BLaER1 treated with 17β-estradiol and CSF1 and Interleukin-3, amounts not matched to agents 10 nM and 100 nM (cell line): ENCODE measurements at regions not wholly inside any gene's neighbourhood (a gene's known extent, or its start where the extent isn't known, plus 50 kb on each side); places are given as distances from the start of the nearest gene placed in this dataset.
"Not testable (repeated sequence)": the region's sequence is repeated elsewhere in the genome, so short reads cannot be mapped to it uniquely, and the experiment has no call there.

Experiments used
- H3K27ac ChIP-seq, 11 experiments: shearing (Covaris generic); formaldehyde crosslinking; 2 replicates each; pipeline ENCODE4 v1.8.1; 2022
- H3K27me3 ChIP-seq, 11 experiments: shearing (Covaris generic); formaldehyde crosslinking; 2 replicates each; pipeline ENCODE4 v1.8.1; 2022
- H3K36me3 ChIP-seq, 11 experiments: shearing (Covaris generic); formaldehyde crosslinking; 2 replicates each; pipeline ENCODE4 v1.8.1; 2022
- H3K4me1 ChIP-seq, 10 experiments: shearing (Covaris generic); formaldehyde crosslinking; 2 replicates each; pipeline ENCODE4 v1.8.1; 2022
- H3K4me2 ChIP-seq, 11 experiments: shearing (Covaris generic); formaldehyde crosslinking; 2 replicates each; pipeline ENCODE4 v1.8.1; 2022
- H3K4me3 ChIP-seq, 10 experiments: shearing (Covaris generic); formaldehyde crosslinking; 2 replicates each; pipeline ENCODE4 v1.8.1; 2022
- H3K9ac ChIP-seq, 11 experiments: shearing (Covaris generic); formaldehyde crosslinking; 2 replicates each; pipeline ENCODE4 v1.8.1; 2022
- H3K9me3 ChIP-seq, 11 experiments: shearing (Covaris generic); formaldehyde crosslinking; replicated peaks in 1 of 11; 2 replicates each; pipeline ENCODE4 v1.8.1; 2022
- H4K20me1 ChIP-seq, 11 experiments: shearing (Covaris generic); formaldehyde crosslinking; 2 replicates each; pipeline ENCODE4 v1.8.1; 2022
- Cebpa-rat ChIP-seq, 11 experiments: shearing (Covaris generic); IDR thresholded peaks; 2 replicates each; pipeline ENCODE4 v1.8.1; 2022

- no peak overlapping the region for H3K27ac ChIP-seq
- 0 out of 22 replicates have a peak, but pooled peaks cover 0 to 4% (median 0%) of the 10 kb centered on the region in 11 experiments for H3K36me3 ChIP-seq
- no peaks in the 10 kb centered on the region for H3K27me3 ChIP-seq
- H3K4me3 ChIP-seq, result no peak overlapping the region
- no peak for TF ChIP-seq Cebpa-rat (IDR thresholded peaks at IDR 0.05)
- peaks cover 31 to 57% (median 41%) of the 10 kb centered on the region in 11 experiments for H3K9me3 ChIP-seq
- no peaks in the 10 kb centered on the region for H4K20me1 ChIP-seq
- peaks cover 0 to 10% (median 0%) of the 10 kb centered on the region in 10 experiments; a peak in 4 of 20 replicates for H3K4me1 ChIP-seq
- H3K4me2 ChIP-seq, result no peak overlapping the region
- H3K9ac ChIP-seq, result no peak overlapping the region
Measured at GRCh38 chr5:3163626-3164025, 412.1 kb upstream of the IRX2 start.

- H3K9ac ChIP-seq, result no peak overlapping the region
Measured at GRCh38 chr5:3161672-3162071, 410.2 kb upstream of the IRX2 start.

GRCh38 chr5:3157214-3157613, 405.7 kb upstream of the IRX2 start:
- Histone ChIP-seq H3K4me1 (peaks cover 0 to 22% (median 8%) of the 10 kb centered on the region in 10 experiments; a peak in 8 of 20 replicates), H3K9ac (no peak overlapping the region), H3K4me2 (peak overlapping the region in 6 of 11 experiments; percentile 5 to 28 (median 19); a peak in 2 of 22 replicates), H3K36me3 (no peaks in the 10 kb centered on the region), H3K4me3 (no peak overlapping the region), H3K27ac (no peak overlapping the region), H3K27me3 (no peaks in the 10 kb centered on the region), H4K20me1 (no peaks in the 10 kb centered on the region), H3K9me3 (peaks cover 0 to 24% (median 9%) of the 10 kb centered on the region in 11 experiments; a peak in 11 of 22 replicates)
- no peak for TF ChIP-seq Cebpa-rat (IDR thresholded peaks at IDR 0.05)

More at GRCh38 chr5:3161672-3162071, 410.2 kb upstream of the IRX2 start:
- TF ChIP-seq Cebpa-rat (IDR thresholded peaks at IDR 0.05), result no peak
- Histone ChIP-seq H4K20me1 (no peaks in the 10 kb centered on the region), H3K27ac (no peak overlapping the region), H3K9me3 (peaks cover 16 to 46% (median 22%) of the 10 kb centered on the region in 11 experiments), H3K27me3 (no peaks in the 10 kb centered on the region), H3K36me3 (no peaks in the 10 kb centered on the region), H3K4me3 (no peak overlapping the region), H3K4me1 (peaks cover 0 to 21% (median 8%) of the 10 kb centered on the region in 10 experiments; a peak in 8 of 20 replicates), H3K4me2 (no peak overlapping the region)

- H3K4me2 ChIP-seq, result no peak overlapping the region
- H3K27ac ChIP-seq, result no peak overlapping the region
Measured at GRCh38 chr5:3155717-3156116, 404.2 kb upstream of the IRX2 start.

GRCh38 chr5:3155046-3155445, 403.6 kb upstream of the IRX2 start:
- no peak overlapping the region for H3K27ac ChIP-seq
- H4K20me1 ChIP-seq, result no peaks in the 10 kb centered on the region
- no peaks in the 10 kb centered on the region for H3K36me3 ChIP-seq
- peaks cover 0 to 28% (median 9%) of the 10 kb centered on the region in 11 experiments; a peak in 11 of 22 replicates for H3K9me3 ChIP-seq
- no peaks in the 10 kb centered on the region for H3K27me3 ChIP-seq
- TF ChIP-seq Cebpa-rat (IDR thresholded peaks at IDR 0.05), result no peak
- no peak overlapping the region for H3K4me3 ChIP-seq
- H3K4me2 ChIP-seq, result no peak overlapping the region
- H3K4me1 ChIP-seq, result peaks cover 0 to 22% (median 8%) of the 10 kb centered on the region in 10 experiments; a peak in 8 of 20 replicates
- H3K9ac ChIP-seq, result no peak overlapping the region

More at GRCh38 chr5:3155717-3156116, 404.2 kb upstream of the IRX2 start:
- Histone ChIP-seq H3K4me3 (no peak overlapping the region), H3K9me3 (peaks cover 0 to 31% (median 13%) of the 10 kb centered on the region in 11 experiments; a peak in 11 of 22 replicates), H3K36me3 (no peaks in the 10 kb centered on the region), H4K20me1 (no peaks in the 10 kb centered on the region), H3K9ac (no peak overlapping the region), H3K4me1 (peaks cover 0 to 22% (median 8%) of the 10 kb centered on the region in 10 experiments; a peak in 8 of 20 replicates), H3K27me3 (no peaks in the 10 kb centered on the region)
- TF ChIP-seq Cebpa-rat (IDR thresholded peaks at IDR 0.05), result no peak

- no peak for TF ChIP-seq Cebpa-rat (IDR thresholded peaks at IDR 0.05)
- Histone ChIP-seq H3K4me3 (no peak overlapping the region), H3K4me2 (no peak overlapping the region), H3K27ac (no peak overlapping the region), H3K4me1 (peaks cover 0 to 18% (median 8%) of the 10 kb centered on the region in 10 experiments; a peak in 8 of 20 replicates), H4K20me1 (no peaks in the 10 kb centered on the region), H3K9me3 (peaks cover 0 to 18% (median 8%) of the 10 kb centered on the region in 11 experiments; a peak in 7 of 22 replicates), H3K36me3 (no peaks in the 10 kb centered on the region), H3K27me3 (no peaks in the 10 kb centered on the region), H3K9ac (no peak overlapping the region)
Measured at GRCh38 chr5:3153906-3154305, 402.4 kb upstream of the IRX2 start.

GRCh38 chr5:3153226-3153858, 401.9 kb upstream of the IRX2 start:
- H3K9me3 ChIP-seq, result peaks cover 0 to 18% (median 8%) of the 10 kb centered on the region in 11 experiments; a peak in 6 of 22 replicates
- no peak overlapping the region for H3K9ac ChIP-seq
- no peak overlapping the region for H3K4me2 ChIP-seq
- H4K20me1 ChIP-seq, result no peaks in the 10 kb centered on the region
- no peak for TF ChIP-seq Cebpa-rat (IDR thresholded peaks at IDR 0.05)
- H3K27ac ChIP-seq, result no peak overlapping the region
- no peaks in the 10 kb centered on the region for H3K27me3 ChIP-seq
- H3K36me3 ChIP-seq, result no peaks in the 10 kb centered on the region
- H3K4me3 ChIP-seq, result no peak overlapping the region
- H3K4me1 ChIP-seq, result peaks cover 0 to 15% (median 8%) of the 10 kb centered on the region in 10 experiments; a peak in 8 of 20 replicates

- Histone ChIP-seq H3K36me3 (no peaks in the 10 kb centered on the region), H3K27me3 (no peaks in the 10 kb centered on the region), H3K9ac (no peak overlapping the region), H3K9me3 (peaks cover 0 to 18% (median 6%) of the 10 kb centered on the region in 11 experiments; a peak in 7 of 22 replicates), H4K20me1 (no peaks in the 10 kb centered on the region), H3K4me2 (no peak overlapping the region), H3K27ac (no peak overlapping the region), H3K4me1 (no peaks in the 10 kb centered on the region; a peak in 1 of 20 replicates), H3K4me3 (no peak overlapping the region)
- TF ChIP-seq Cebpa-rat (IDR thresholded peaks at IDR 0.05), result no peak
Measured at GRCh38 chr5:3149899-3150298, 398.4 kb upstream of the IRX2 start.

GRCh38 chr5:3147405-3147804, 395.9 kb upstream of the IRX2 start:
- H3K36me3 ChIP-seq, H3K9ac ChIP-seq, H3K4me3 ChIP-seq, H3K27ac ChIP-seq, H4K20me1 ChIP-seq, H3K4me2 ChIP-seq, H3K4me1 ChIP-seq, H3K27me3 ChIP-seq: not testable (repeated sequence)
- H3K9me3 ChIP-seq, result peaks cover 0 to 18% (median 6%) of the 10 kb centered on the region in 11 experiments; a peak in 7 of 22 replicates
